ENCODE measurements at regions not wholly inside any gene's neighbourhood (a gene's known extent, or its start where the extent isn't known, plus 50 kb on each side); places are given as distances from the start of the nearest gene placed in this dataset.

DNA sequence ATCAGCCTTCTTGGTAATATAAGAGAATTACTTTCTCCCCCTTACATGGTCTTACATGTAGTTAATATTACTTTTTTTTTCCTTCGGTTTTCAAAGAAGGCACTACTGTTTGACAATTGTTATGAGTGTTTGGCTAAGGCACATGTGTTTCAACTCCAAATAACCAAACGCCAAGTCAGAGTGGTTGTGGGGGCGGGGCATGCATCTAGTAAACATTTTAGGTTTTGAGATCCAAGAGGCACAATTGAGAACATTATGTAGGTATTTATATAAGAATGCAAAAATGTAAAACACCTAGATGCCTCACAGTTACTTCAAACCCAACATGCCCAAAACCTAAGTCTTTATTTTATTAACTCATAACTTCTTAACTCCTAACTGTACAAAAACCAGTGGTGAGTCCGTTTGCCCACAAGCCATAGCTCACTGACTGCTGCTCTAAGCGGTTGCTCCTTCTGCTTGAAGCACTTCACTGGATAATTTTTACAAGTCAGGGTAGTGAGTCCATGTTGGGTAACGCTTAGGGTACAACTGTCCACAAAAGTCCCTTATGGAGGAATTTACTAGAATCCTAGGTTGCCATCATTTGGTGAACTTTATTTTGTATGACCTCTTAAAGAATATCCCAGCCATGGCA is 189.9 kb downstream of the HUNK start:
- Histone ChIP-seq H3K4me3 (no peak overlapping the region), H3K4me2 (no peak overlapping the region), H3K4me1 (no peaks in the 10 kb centered on the region), H3K36me3 (no peaks in the 10 kb centered on the region), H3K9me3 (no peaks in the 10 kb centered on the region), H3K27ac (no peak overlapping the region), H4K20me1 (no peaks in the 10 kb centered on the region), H3K27me3 (no peaks in the 10 kb centered on the region), H3K9ac (no peak overlapping the region)
- TF ChIP-seq Cebpa-rat (IDR thresholded peaks at IDR 0.05): no peak

DNA sequence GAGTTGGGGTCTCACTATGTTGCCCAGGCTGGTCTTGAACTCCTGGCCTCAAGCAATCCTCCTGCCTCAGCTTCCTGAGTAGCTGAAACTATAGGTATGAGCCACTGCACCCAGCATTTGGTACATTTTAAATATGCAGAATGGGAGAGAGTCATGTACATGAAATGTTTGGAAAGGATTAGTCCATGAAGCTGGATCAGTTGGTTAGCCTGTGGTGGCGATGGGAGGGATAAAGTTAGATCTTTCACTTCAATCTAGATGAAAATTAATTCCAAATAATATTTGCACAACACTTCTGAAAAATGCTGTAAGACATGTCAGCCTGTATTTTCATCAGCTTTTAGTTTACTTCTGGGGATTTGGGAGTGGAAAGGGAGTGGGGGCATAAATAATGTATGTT is 188.9 kb downstream of the HUNK start:
- Histone ChIP-seq H3K9me3 (no peaks in the 10 kb centered on the region), H3K4me3 (no peak overlapping the region), H3K27ac (no peak overlapping the region), H3K27me3 (no peaks in the 10 kb centered on the region), H3K9ac (no peak overlapping the region), H3K4me2 (no peak overlapping the region), H3K4me1 (no peaks in the 10 kb centered on the region), H4K20me1 (no peaks in the 10 kb centered on the region), H3K36me3 (no peaks in the 10 kb centered on the region)
- TF ChIP-seq Cebpa-rat (IDR thresholded peaks at IDR 0.05): no peak

GRCh38 chr21:32056791-32057190 is 184.0 kb downstream of the HUNK start:
- H3K36me3 ChIP-seq: no peaks in the 10 kb centered on the region
- H3K27me3 ChIP-seq: no peaks in the 10 kb centered on the region
- H3K4me2 ChIP-seq: no peak overlapping the region
- H3K4me1 ChIP-seq: no peaks in the 10 kb centered on the region
- H4K20me1 ChIP-seq: no peaks in the 10 kb centered on the region
- TF ChIP-seq Cebpa-rat (IDR thresholded peaks at IDR 0.05): no peak
- no peak overlapping the region for H3K4me3 ChIP-seq
- H3K9me3 ChIP-seq: peaks cover 7% of the 10 kb centered on the region; the same call in 1 of the 2 replicates
- H3K27ac ChIP-seq: no peak overlapping the region
- no peak overlapping the region for H3K9ac ChIP-seq

DNA sequence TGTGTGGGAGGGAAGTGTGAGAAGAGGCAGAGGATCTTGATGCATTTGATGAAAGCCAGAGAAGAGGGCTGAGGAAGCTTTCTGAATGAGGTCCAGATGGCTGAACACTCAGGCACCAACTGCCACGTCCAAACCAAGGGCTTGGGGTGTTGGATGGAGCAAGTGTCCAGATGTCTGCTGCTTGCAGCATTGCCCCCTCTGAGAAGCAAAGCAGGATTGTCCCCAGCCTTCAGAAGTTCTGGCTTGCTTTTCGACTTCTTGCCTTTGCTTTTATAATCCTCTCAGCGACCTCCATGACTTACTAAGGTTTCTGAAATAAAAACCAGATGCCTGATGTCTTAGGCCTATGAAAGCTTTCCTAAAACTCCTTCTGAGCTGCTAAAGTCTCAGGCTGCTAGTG is 182.5 kb downstream of the HUNK start:
- Histone ChIP-seq H3K4me3 (no peak overlapping the region), H3K9ac (no peak overlapping the region), H3K4me1 (no peaks in the 10 kb centered on the region), H4K20me1 (no peaks in the 10 kb centered on the region), H3K4me2 (no peak overlapping the region), H3K36me3 (no peaks in the 10 kb centered on the region), H3K27me3 (no peaks in the 10 kb centered on the region), H3K9me3 (peaks cover 12% of the 10 kb centered on the region; the same call in 1 of the 2 replicates), H3K27ac (no peak overlapping the region)
- TF ChIP-seq Cebpa-rat (IDR thresholded peaks at IDR 0.05): no peak
